Natural killer cell (primary cell): ENCODE measurements at regions not wholly inside any gene's neighbourhood (a gene's known extent, or its start where the extent isn't known, plus 50 kb on each side); places are given as distances from the start of the nearest gene placed in this dataset.

Experiments
- ATAC-seq, 3 donors: fragments of 150-1000 bp in 2 of 3; fragments of 200-7000 bp in 1 of 3; cut with Tn5 transposase; 1 replicate in 1 of 3; 2 replicates in 2 of 3; pipeline ENCODE4 v1.10.0; 2021; ENCODE audit warnings: mild to moderate bottlenecking in 2 of 3, moderate library complexity in 2 of 3
- DNase-seq, 2 donors: peaks; one replicate each; pipeline versions ENCODE4 v3.0.0 to v3.0.0-alpha.2; 2013 to 2021; ENCODE audit warnings: mixed read lengths in 1 of 2
- H3K27ac ChIP-seq: one replicate; pipeline ENCODE4 v1.5.1; 2013; ENCODE audit warnings: mild to moderate bottlenecking, low read length
- H3K27me3 ChIP-seq: one replicate; pipeline ENCODE4 v1.6.1; 2013; ENCODE audit warnings: low read length; ENCODE audit not compliant: control insufficient read depth, insufficient read depth
- H3K36me3 ChIP-seq: one replicate; pipeline ENCODE4 v1.6.1; 2013; ENCODE audit warnings: low read length; ENCODE audit not compliant: control insufficient read depth, insufficient read depth
- H3K4me1 ChIP-seq: one replicate; pipeline ENCODE4 v1.6.1; 2013; ENCODE audit warnings: low read length; ENCODE audit not compliant: control insufficient read depth, insufficient read depth
- H3K4me3 ChIP-seq: one replicate; pipeline ENCODE4 v1.5.1; 2013; ENCODE audit warnings: low read length
- H3K9me3 ChIP-seq: one replicate; pipeline ENCODE4 v1.6.1; 2013; ENCODE audit warnings: low read length; ENCODE audit not compliant: control insufficient read depth, insufficient read depth
- H3K27ac Mint-ChIP-seq, 2 donors: one replicate each; pipeline ENCODE4 v1.8.0; 2022; ENCODE audit warnings: mild to moderate bottlenecking in 2 of 2, mixed read lengths in 2 of 2, moderate library complexity in 1 of 2
- H3K27me3 Mint-ChIP-seq, 2 donors: one replicate each; pipeline ENCODE4 v1.8.0; 2022; ENCODE audit warnings: low read depth in 2 of 2, mixed read lengths in 2 of 2
- H3K36me3 Mint-ChIP-seq: one replicate; pipeline ENCODE4 v1.8.0; 2022; ENCODE audit warnings: mixed read lengths
- H3K4me1 Mint-ChIP-seq, 2 donors: one replicate each; pipeline ENCODE4 v1.8.0; 2022; ENCODE audit warnings: mixed read lengths in 2 of 2
- H3K4me3 Mint-ChIP-seq: one replicate; pipeline ENCODE4 v1.8.0; 2022; ENCODE audit warnings: mild to moderate bottlenecking, moderate library complexity, mixed read lengths
- H3K9me3 Mint-ChIP-seq, 2 donors: one replicate each; pipeline ENCODE4 v1.8.0; 2022; ENCODE audit warnings: mixed read lengths in 2 of 2
- whole genome bisulfite sequencing: methylation state at CpG from one replicate; pipeline ENCODE4 v1.1.7; 2013; ENCODE audit warnings: missing lambda C conversion rate; ENCODE audit not compliant: insufficient coverage; 5-methylcytosine and 5-hydroxymethylcytosine counted together
- intact Hi-C: fragments of 100-400 bp; cut with micrococcal nuclease; formaldehyde crosslinking; loops from one replicate; pipeline ENCODE4 v1.14.2; 2022
- TF ChIP-seq, protein P1 (sequence below): fragments of 200-600 bp; IDR thresholded peaks from one replicate; pipeline ENCODE4 v1.8.0; 2022; ENCODE audit warnings: antibody characterized with exemption

DNA sequence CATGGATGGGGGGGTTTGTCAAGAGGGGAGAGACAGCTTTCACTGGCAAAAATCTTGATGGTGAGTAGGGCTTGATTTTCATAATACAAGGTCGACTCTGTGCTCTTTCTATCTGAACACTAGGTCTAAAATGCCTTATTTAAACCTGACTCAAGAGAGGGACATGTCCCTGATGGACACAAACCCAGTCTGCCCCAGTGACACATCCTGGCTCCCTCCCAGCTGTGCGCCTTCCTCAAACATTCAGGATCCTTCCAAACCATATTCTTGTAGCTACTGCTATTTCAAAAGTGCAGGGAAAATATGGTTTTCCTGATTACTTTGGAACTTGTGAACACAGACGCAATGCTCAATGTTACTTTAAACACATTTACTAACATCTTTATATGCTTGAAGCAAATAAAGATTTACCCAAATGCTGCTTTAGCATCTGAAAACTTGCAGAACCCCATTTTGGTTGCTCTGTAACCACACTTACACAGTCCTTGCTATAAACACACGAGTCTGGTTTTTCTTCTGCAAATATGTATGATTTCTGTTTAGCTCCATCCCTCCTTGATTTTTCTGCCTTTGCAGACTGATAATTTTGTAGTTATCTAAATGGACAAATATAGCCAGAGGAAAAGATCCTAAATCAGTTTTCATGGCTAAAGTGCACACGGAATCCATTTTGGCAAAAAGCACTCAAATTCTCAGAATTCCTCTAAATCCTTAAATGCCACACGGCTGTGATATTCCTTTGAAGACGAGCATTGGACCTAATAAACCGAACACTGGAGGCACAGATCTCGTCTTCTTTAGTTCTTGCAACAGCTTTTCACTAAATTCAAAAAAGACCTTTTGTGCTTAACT is 499.9 kb upstream of the ZFHX3 start:
- Mint-ChIP-seq H3K27ac (no peak overlapping the region), H3K36me3 (peaks cover under 1% of the 10 kb centered on the region), H3K4me3 (no peak overlapping the region), H3K9me3 (no peaks in the 10 kb centered on the region), H3K4me1 (no peaks in the 10 kb centered on the region), H3K27me3 (peaks cover 42 to 56% of the 10 kb centered on the region in 2 donors)
- TF ChIP-seq, protein P1, sequence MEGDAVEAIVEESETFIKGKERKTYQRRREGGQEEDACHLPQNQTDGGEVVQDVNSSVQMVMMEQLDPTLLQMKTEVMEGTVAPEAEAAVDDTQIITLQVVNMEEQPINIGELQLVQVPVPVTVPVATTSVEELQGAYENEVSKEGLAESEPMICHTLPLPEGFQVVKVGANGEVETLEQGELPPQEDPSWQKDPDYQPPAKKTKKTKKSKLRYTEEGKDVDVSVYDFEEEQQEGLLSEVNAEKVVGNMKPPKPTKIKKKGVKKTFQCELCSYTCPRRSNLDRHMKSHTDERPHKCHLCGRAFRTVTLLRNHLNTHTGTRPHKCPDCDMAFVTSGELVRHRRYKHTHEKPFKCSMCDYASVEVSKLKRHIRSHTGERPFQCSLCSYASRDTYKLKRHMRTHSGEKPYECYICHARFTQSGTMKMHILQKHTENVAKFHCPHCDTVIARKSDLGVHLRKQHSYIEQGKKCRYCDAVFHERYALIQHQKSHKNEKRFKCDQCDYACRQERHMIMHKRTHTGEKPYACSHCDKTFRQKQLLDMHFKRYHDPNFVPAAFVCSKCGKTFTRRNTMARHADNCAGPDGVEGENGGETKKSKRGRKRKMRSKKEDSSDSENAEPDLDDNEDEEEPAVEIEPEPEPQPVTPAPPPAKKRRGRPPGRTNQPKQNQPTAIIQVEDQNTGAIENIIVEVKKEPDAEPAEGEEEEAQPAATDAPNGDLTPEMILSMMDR, result no peak
- no peaks in the 10 kb centered on the region for H3K4me1 ChIP-seq
- peaks cover 16% of the 10 kb centered on the region for H3K27me3 ChIP-seq
- 80% methylated on average over 8 of the region's 9 CpGs for WGBS
- intact Hi-C loops, result no loop called here
- no peaks in the 10 kb centered on the region for H3K9me3 ChIP-seq
- H3K36me3 ChIP-seq, result no peaks in the 10 kb centered on the region
- no peak for ATAC-seq
- no peak overlapping the region for H3K4me3 ChIP-seq
- H3K27ac ChIP-seq, result no peak overlapping the region
- DNase-seq, result no peak

DNA sequence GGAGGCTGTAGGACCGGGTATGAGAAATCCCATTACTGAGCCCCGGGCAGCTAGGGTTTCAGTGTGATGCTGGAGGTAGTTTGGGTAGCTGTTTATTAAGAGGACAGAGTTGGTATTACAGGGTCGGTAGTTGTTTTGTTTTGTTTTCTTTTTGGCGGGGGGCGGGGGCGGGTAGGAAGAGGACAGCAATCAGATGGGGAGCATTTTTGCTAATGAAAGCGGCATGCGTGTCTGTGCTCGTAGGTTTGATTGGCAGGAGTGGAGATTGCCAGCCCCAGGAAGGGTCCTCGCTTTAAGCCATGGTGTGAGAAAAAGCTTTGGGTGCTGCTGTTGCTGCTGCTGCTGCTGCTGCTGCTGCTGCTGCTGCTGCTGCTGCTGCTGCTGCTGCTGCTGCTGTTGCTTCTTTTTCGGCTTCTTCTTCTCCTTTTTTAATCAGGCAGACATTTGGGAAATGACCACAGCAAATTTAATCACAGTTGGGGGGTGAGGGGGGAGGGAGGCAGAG is 498.5 kb upstream of the ZFHX3 start:
- H3K27ac Mint-ChIP-seq, result no peak overlapping the region
- no peak overlapping the region for H3K4me3 Mint-ChIP-seq
- WGBS, result 19% methylated on average over 11 of the region's 11 CpGs
- H3K9me3 Mint-ChIP-seq, result no peaks in the 10 kb centered on the region
- no peak for DNase-seq
- no peaks in the 10 kb centered on the region for H3K9me3 ChIP-seq
- H3K4me1 Mint-ChIP-seq, result no peaks in the 10 kb centered on the region
- H3K27me3 Mint-ChIP-seq, result peaks cover 42 to 61% of the 10 kb centered on the region in 2 donors
- H3K27ac ChIP-seq, result no peak overlapping the region
- no peak for ATAC-seq
- H3K4me3 ChIP-seq, result no peak overlapping the region
- intact Hi-C loops, result no loop called here
- peaks cover 5% of the 10 kb centered on the region for H3K36me3 Mint-ChIP-seq
- peaks cover 16% of the 10 kb centered on the region for H3K27me3 ChIP-seq
- TF ChIP-seq, protein P1, result no peak
- H3K36me3 ChIP-seq, result no peaks in the 10 kb centered on the region
- no peaks in the 10 kb centered on the region for H3K4me1 ChIP-seq

DNA sequence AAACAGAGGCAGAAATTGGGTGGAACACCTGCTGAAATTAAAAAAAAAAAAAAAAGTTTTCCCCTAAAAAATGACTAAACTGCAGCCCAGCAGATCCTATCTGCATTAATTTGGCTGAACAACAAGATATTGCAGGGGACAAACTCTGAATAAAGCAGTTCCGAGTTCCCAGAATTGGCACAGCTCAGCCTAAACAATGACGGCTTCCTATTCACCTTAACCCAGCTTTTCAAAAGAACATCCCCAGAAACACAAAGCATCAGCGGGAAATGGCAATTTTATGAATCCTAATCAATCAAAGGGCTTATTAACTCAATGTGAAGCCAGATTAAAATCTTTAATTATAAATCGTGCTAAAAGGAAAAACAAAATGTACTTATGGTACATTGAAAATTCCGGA is 497.8 kb upstream of the ZFHX3 start:
- no peaks in the 10 kb centered on the region for H3K4me1 Mint-ChIP-seq
- H3K4me3 Mint-ChIP-seq, result no peak overlapping the region
- H3K36me3 Mint-ChIP-seq, result peaks cover 5% of the 10 kb centered on the region
- intact Hi-C loops, result no loop called here
- WGBS, result 41% methylated on average over 4 of the region's 5 CpGs
- H3K27ac ChIP-seq, result no peak overlapping the region
- H3K9me3 Mint-ChIP-seq, result no peaks in the 10 kb centered on the region
- DNase-seq, result no peak
- no peak for ATAC-seq
- H3K27ac Mint-ChIP-seq, result no peak overlapping the region
- no peaks in the 10 kb centered on the region for H3K4me1 ChIP-seq
- H3K4me3 ChIP-seq, result no peak overlapping the region
- TF ChIP-seq, protein P1, result no peak
- peaks cover 16% of the 10 kb centered on the region for H3K27me3 ChIP-seq
- no peaks in the 10 kb centered on the region for H3K36me3 ChIP-seq
- peaks cover 42 to 61% of the 10 kb centered on the region in 2 donors for H3K27me3 Mint-ChIP-seq
- no peaks in the 10 kb centered on the region for H3K9me3 ChIP-seq
